ENCODE measurements at regions not wholly inside any gene's neighbourhood (a gene's known extent, or its start where the extent isn't known, plus 50 kb on each side); places are given as distances from the start of the nearest gene placed in this dataset.

- TF ChIP-seq CTCF (IDR thresholded peaks at IDR 0.05; ENCODE audit: unreplicated experiment): no peak
- ChIA-PET CTCF (no interaction called here), POLR2A (interaction anchor here (0.7 to 1.2 kb wide), 3 partner anchors 39 to 216 kb away, joined by 3 to 4 read pairs (median 3); no protein-coding TSS in a partner anchor)
- intact Hi-C loops (cut with micrococcal nuclease): no loop called here
- no peaks in the 10 kb centered on the region for H3K36me3 Mint-ChIP-seq (ENCODE audit: insufficient read depth, unreplicated experiment)
- H3K27ac Mint-ChIP-seq (ENCODE audit: low read depth, unreplicated experiment): no peak overlapping the region
- peaks cover 5% of the 10 kb centered on the region for H3K4me1 Mint-ChIP-seq (ENCODE audit: insufficient read depth, unreplicated experiment)
- no peaks in the 10 kb centered on the region for H3K9me3 Mint-ChIP-seq (ENCODE audit: unreplicated experiment)
- no peak for DNase-seq (ENCODE audit: unreplicated experiment)
- H3K4me3 Mint-ChIP-seq (ENCODE audit: unreplicated experiment): no peak overlapping the region
- H3K27me3 Mint-ChIP-seq (ENCODE audit: insufficient read depth, unreplicated experiment): no peaks in the 10 kb centered on the region
- BruUV-seq (replicated peaks): no TSS peak
Measured at GRCh38 chr20:47964149-47964548, 178.9 kb upstream of the SULF2 start.

GRCh38 chr20:47963022-47963421 lies 177.7 kb upstream of the SULF2 start:
- Mint-ChIP-seq H3K4me3 (ENCODE audit: unreplicated experiment) (no peak overlapping the region), H3K4me1 (ENCODE audit: insufficient read depth, unreplicated experiment) (peaks cover 5% of the 10 kb centered on the region), H3K36me3 (ENCODE audit: insufficient read depth, unreplicated experiment) (no peaks in the 10 kb centered on the region), H3K27ac (ENCODE audit: low read depth, unreplicated experiment) (no peak overlapping the region), H3K27me3 (ENCODE audit: insufficient read depth, unreplicated experiment) (no peaks in the 10 kb centered on the region), H3K9me3 (ENCODE audit: unreplicated experiment) (no peaks in the 10 kb centered on the region)
- no peak for DNase-seq (ENCODE audit: unreplicated experiment)
- TF ChIP-seq CTCF (IDR thresholded peaks at IDR 0.05; ENCODE audit: unreplicated experiment): no peak
- intact Hi-C loops (cut with micrococcal nuclease): no loop called here
- ChIA-PET CTCF (interaction anchor here (0.7 to 1.0 kb wide), 2 partner anchors 18 to 46 kb away, joined by 3 to 4 read pairs; no protein-coding TSS in a partner anchor), POLR2A (no interaction called here)
- no TSS peak for BruUV-seq (replicated peaks)

GRCh38 chr20:47962286-47962963 lies 177.1 kb upstream of the SULF2 start:
- ChIA-PET POLR2A (no interaction called here), CTCF (interaction anchor here (1.0 kb wide), 1 partner anchor 17 kb away, joined by 4 read pairs; no protein-coding TSS in a partner anchor)

More at GRCh38 chr20:47962286-47962963, 177.1 kb upstream of the SULF2 start:
- H3K9me3 Mint-ChIP-seq (ENCODE audit: unreplicated experiment): no peaks in the 10 kb centered on the region
- no peak for TF ChIP-seq CTCF (IDR thresholded peaks at IDR 0.05; ENCODE audit: unreplicated experiment)
- H3K36me3 Mint-ChIP-seq (ENCODE audit: insufficient read depth, unreplicated experiment): no peaks in the 10 kb centered on the region
- no peak overlapping the region for H3K27ac Mint-ChIP-seq (ENCODE audit: low read depth, unreplicated experiment)
- intact Hi-C loops (cut with micrococcal nuclease): no loop called here
- no peaks in the 10 kb centered on the region for H3K27me3 Mint-ChIP-seq (ENCODE audit: insufficient read depth, unreplicated experiment)
- no peak for DNase-seq (ENCODE audit: unreplicated experiment)
- no TSS peak for BruUV-seq (replicated peaks)
- no peak overlapping the region for H3K4me3 Mint-ChIP-seq (ENCODE audit: unreplicated experiment)
- H3K4me1 Mint-ChIP-seq (ENCODE audit: insufficient read depth, unreplicated experiment): peaks cover 5% of the 10 kb centered on the region

All from MCF 10A (cell line).